GM18505 (cell line): ENCODE measurements at regions not wholly inside any gene's neighbourhood (a gene's known extent, or its start where the extent isn't known, plus 50 kb on each side); places are given as distances from the start of the nearest gene placed in this dataset.

Experiments used
- ATAC-seq: cut with Tn5 transposase; IDR thresholded peaks from one replicate; pipeline ENCODE4 v1.9.1; 2021; ENCODE audit not compliant: unreplicated experiment
- POLR2A ChIP-seq: IDR thresholded peaks from 4 replicates; pipeline ENCODE4 v1.6.1; 2011; ENCODE audit warnings: borderline replicate concordance; ENCODE audit not compliant: insufficient read depth, insufficient read length; ENCODE audit errors: extremely low read depth

- no peak for ATAC-seq
- no peak for TF ChIP-seq POLR2A
Observed at GRCh38 chr3:34229876-34230275, 431.4 kb downstream of the PDCD6IP start.

DNA sequence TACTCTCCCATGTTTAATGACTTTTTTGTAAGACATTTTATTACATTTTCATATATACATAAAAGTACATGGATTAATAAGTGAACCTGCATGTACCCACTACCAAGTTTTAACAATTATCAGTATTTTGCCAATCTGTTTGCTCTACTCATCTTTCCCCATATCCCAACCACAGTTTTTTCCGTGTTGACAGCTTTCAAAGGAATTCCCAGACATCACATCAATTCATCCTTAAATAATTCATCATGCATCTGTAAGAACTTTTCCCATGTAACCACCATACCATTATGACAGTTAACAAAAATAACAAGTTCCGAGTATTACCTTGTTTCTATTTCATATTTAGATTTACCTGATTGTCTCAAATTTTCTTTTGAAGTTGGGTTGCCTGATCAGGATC is 436.7 kb downstream of the PDCD6IP start:
- ATAC-seq, result no peak
- TF ChIP-seq POLR2A, result no peak

GRCh38 chr3:34237946-34238345 is 439.5 kb downstream of the PDCD6IP start:
- no peak for ATAC-seq
- TF ChIP-seq POLR2A, result no peak

DNA sequence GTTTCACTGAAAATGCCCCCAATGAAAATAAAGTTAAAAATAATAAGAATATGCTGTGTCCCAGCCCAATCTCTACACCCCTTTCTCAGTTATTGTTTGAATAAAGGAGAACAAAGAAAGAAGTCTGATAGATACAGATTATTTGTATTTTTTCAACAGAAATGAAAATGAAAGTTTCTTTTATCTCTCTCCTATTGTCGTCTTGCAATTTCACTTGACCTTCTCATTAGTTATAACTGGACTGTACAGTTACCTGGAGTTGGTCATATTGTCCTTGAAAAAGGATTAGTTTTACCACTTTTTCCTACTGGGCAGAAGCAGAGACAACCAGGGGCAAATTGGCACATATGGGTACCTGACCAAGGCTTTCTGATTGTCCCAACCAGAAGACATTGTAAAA is 440.0 kb downstream of the PDCD6IP start:
- ATAC-seq, result no peak

DNA sequence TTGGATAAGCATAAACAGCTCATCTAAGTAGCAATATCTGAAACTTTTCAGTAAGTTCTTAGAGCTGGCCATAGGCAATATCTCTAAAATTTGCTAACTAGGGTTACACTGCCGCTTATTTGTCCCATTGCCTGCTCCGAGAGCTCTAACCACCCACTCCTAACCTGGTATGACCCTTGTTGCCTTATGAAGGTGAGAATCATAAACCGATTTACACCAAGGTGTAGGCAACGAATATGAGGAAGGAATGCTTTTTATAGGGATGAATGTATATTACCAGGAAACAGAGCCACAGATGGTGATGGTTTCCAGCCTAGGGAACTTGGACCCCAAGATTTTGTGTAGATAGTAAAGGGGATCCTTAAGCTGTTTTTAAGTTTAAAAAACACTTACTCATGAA is 440.9 kb downstream of the PDCD6IP start:
- TF ChIP-seq POLR2A, result no peak
- ATAC-seq, result no peak

More for the DNA sequence above, 440.0 kb downstream of the PDCD6IP start:
- TF ChIP-seq POLR2A, result no peak

DNA sequence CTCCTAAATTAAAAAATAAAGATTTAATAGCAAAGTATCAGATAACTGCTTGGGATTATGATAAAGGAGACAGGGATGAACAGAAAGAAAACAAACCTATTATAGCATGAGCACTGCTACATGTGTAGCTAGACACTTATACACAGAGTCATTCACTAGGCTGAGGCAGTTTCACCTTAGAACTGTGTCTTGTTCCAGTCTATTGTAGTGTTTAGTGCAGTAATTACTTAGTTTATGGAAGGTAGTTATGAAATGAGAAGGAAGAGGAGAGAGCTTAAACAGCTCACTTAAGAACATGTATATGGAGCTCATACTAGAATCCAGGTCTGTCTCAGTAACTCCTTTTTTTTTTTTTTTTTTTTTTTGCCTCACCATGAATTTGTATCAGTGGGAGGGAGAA is 441.4 kb downstream of the PDCD6IP start:
- ATAC-seq, result no peak
- no peak for TF ChIP-seq POLR2A

DNA sequence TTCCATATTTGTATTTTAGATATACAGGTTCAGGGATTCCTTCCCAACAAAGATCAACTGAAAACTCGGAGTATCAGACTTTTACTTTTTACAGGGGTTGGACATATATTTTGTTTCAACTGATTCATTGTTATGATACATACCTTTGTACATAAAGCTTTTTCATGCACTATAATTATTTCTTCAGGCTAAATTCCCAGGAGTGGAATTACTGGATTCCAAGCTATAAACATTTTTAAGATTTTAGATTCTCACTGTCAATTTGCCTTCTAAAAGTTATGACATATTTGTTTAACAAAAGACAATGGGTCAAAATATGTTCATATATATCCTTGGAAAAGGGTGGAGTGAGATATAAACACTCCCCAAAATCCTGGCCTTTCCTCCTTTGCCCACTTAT is 449.0 kb downstream of the PDCD6IP start:
- no peak for ATAC-seq
- no peak for TF ChIP-seq POLR2A

- TF ChIP-seq POLR2A, result no peak
- peak; percentile 94 for ATAC-seq
Observed at GRCh38 chr3:34248352-34248751, 449.9 kb downstream of the PDCD6IP start.

- no peak for TF ChIP-seq POLR2A
- no peak for ATAC-seq
Observed at GRCh38 chr3:34254285-34254684, 455.9 kb downstream of the PDCD6IP start.

GRCh38 chr3:34256021-34256420 is 457.6 kb downstream of the PDCD6IP start:
- ATAC-seq, result no peak
- TF ChIP-seq POLR2A, result no peak

DNA sequence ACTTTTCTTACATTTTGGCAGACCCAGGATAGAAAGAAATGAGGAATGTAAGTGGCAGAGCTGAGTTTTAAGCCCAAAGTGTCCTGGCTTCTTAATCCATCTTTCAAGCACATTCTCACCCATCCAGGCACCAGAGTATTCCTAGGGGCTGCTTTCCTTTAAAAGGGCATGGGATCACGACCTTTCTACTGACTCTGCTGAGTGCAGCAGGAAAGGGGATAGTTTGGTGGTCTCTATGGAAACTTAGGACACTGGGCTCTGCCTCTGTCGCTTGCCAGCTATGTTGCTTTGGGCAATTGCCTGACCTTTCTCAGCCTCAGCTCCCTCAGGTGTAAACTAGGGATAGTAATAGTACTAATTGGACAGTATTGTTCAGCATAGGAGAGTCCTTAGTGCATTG is 458.4 kb downstream of the PDCD6IP start:
- TF ChIP-seq POLR2A, result no peak
- ATAC-seq, result no peak

DNA sequence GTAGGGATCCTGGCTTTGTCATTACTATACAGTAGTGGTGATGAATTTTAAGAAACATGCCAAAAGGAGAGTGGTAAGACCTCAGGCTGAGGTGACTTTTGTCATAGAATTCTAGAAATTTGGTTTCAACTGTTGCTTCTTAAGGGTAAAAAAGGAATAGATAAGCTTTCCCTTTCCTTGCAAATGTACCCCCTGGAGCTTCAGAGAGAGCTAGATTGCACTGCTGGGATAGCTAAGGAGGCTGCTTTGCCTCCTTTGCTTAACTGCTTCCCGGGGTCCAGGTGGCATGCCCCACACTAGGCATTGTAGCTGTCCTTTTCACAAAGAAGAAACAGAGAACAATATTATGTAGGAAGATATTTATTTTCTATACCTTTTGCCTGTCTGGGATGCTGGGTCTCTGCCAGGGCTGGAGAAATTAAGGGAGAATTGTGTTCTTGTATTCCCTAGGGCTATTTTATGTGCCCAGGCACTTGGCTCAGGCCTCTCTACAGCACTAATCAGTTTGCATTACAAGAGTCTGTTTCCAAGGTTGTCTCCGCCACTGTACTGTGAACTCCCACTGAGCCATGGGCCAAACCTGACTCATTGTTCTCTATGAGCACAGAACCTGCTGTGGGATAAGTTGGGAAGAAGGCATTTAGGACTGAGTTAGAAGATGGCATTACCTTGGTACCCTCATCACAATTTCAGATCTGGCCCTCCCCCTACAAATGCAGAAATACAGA is 460.0 kb downstream of the PDCD6IP start:
- no peak for TF ChIP-seq POLR2A
- ATAC-seq, result no peak

GRCh38 chr3:34260271-34261000 is 462.0 kb downstream of the PDCD6IP start:
- TF ChIP-seq POLR2A, result no peak
- no peak for ATAC-seq

DNA sequence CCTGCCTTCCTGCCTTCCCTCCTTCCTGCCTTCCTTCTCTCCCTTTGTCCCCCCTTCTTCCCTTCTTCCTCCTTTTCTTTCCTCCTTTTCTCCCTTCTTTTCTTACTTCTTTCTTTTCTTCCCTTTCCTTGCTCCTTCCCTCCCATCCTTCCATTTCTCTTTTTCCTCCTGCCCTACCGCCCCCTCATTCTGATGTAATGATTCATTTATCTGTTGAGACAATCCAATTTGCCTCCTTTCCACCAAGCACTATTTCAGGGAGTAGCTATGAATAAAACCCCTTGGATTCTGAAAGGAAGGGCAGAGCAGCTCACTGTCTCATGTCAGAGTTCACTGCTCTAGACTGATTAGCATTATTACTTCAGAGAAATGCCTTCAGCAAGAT is 462.6 kb downstream of the PDCD6IP start:
- no peak for ATAC-seq
- no peak for TF ChIP-seq POLR2A
